ENCODE measurements at regions not wholly inside any gene's neighbourhood (a gene's known extent, or its start where the extent isn't known, plus 50 kb on each side); places are given as distances from the start of the nearest gene placed in this dataset.

DNA sequence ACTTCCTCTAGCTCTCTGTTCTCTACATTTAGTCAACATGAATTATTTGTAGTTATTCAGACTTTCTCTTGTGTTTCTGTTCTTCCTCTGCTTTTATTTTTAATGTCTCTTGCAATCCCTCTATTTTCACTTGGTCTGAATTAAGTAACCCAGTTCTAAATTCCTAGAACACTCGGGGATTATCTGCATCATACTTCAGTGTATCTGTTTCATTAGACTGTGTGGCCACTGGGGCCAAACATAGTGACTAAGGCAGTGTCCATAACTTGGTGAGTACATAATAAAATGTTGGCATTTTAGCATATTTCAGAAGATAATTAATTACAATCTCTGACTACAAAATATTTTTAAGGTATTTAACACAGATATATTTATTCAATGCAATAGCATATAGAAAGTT lies 1087.2 kb upstream of the B3GALT2 start:
- TF ChIP-seq, protein P1, sequence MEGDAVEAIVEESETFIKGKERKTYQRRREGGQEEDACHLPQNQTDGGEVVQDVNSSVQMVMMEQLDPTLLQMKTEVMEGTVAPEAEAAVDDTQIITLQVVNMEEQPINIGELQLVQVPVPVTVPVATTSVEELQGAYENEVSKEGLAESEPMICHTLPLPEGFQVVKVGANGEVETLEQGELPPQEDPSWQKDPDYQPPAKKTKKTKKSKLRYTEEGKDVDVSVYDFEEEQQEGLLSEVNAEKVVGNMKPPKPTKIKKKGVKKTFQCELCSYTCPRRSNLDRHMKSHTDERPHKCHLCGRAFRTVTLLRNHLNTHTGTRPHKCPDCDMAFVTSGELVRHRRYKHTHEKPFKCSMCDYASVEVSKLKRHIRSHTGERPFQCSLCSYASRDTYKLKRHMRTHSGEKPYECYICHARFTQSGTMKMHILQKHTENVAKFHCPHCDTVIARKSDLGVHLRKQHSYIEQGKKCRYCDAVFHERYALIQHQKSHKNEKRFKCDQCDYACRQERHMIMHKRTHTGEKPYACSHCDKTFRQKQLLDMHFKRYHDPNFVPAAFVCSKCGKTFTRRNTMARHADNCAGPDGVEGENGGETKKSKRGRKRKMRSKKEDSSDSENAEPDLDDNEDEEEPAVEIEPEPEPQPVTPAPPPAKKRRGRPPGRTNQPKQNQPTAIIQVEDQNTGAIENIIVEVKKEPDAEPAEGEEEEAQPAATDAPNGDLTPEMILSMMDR (IDR thresholded peaks at IDR 0.05), result no peak
- no peak for TF ChIP-seq POLR2A (IDR thresholded peaks at IDR 0.05)
